Trophoblast cell (in vitro differentiated cells and primary cell): ENCODE measurements at regions not wholly inside any gene's neighbourhood (a gene's known extent, or its start where the extent isn't known, plus 50 kb on each side); places are given as distances from the start of the nearest gene placed in this dataset.
"Not testable (repeated sequence)": the region's sequence is repeated elsewhere in the genome, so short reads cannot be mapped to it uniquely, and the experiment has no call there.

Experiments used
- DNase-seq, 2 donors: peaks; one replicate each; pipeline ENCODE4 v3.0.0-alpha.2; 2016
- H2AFZ ChIP-seq: 2 replicates; pipeline ENCODE4 v1.6.1; 2013; ENCODE audit warnings: low read length, moderate library complexity, mild to moderate bottlenecking; ENCODE audit not compliant: insufficient read depth, poor library complexity
- H2AK5ac ChIP-seq: 2 replicates; pipeline ENCODE4 v1.6.1; 2013; ENCODE audit warnings: mild to moderate bottlenecking, low read length
- H2BK120ac ChIP-seq: 2 replicates; pipeline ENCODE4 v1.6.1; 2013; ENCODE audit warnings: low read length, mild to moderate bottlenecking, moderate library complexity; ENCODE audit not compliant: insufficient read depth, poor library complexity
- H2BK12ac ChIP-seq: 2 replicates; pipeline ENCODE4 v1.6.1; 2013; ENCODE audit warnings: mild to moderate bottlenecking, low read length, moderate library complexity
- H2BK5ac ChIP-seq: 2 replicates; pipeline ENCODE4 v1.6.1; 2013; ENCODE audit warnings: low read length, low read depth, moderate library complexity, mild to moderate bottlenecking; ENCODE audit not compliant: poor library complexity
- H3K14ac ChIP-seq: 2 replicates; pipeline ENCODE4 v1.6.1; 2013; ENCODE audit warnings: mild to moderate bottlenecking, low read length
- H3K18ac ChIP-seq: 2 replicates; pipeline ENCODE4 v1.6.1; 2013; ENCODE audit warnings: mild to moderate bottlenecking, low read length
- H3K23ac ChIP-seq: 2 replicates; pipeline ENCODE4 v1.6.1; 2013; ENCODE audit warnings: low read length
- H3K27ac ChIP-seq: 2 replicates; pipeline ENCODE4 v1.5.1; 2013; ENCODE audit warnings: low read depth, mild to moderate bottlenecking, inconsistent platforms, low read length, moderate library complexity
- H3K27me3 ChIP-seq: 2 replicates; pipeline ENCODE4 v1.6.1; 2013; ENCODE audit warnings: inconsistent platforms, mild to moderate bottlenecking, low read length, moderate library complexity; ENCODE audit not compliant: insufficient read depth
- H3K36me3 ChIP-seq, 2 experiments: 1 replicate in 1 of 2; 2 replicates in 1 of 2; pipeline ENCODE4 v1.6.1; 2013; ENCODE audit warnings: low read length in 2 of 2, mild to moderate bottlenecking in 2 of 2, moderate library complexity in 1 of 2; ENCODE audit not compliant: insufficient read depth in 2 of 2, control insufficient read depth in 1 of 2
- H3K4ac ChIP-seq: 2 replicates; pipeline ENCODE4 v1.6.1; 2013; ENCODE audit warnings: low read depth, mild to moderate bottlenecking, low read length, moderate library complexity
- H3K4me1 ChIP-seq, 2 experiments: 1 replicate in 1 of 2; 2 replicates in 1 of 2; pipeline ENCODE4 v1.6.1; 2013; ENCODE audit warnings: low read length in 2 of 2, mild to moderate bottlenecking in 2 of 2, moderate library complexity in 1 of 2; ENCODE audit not compliant: insufficient read depth in 2 of 2, control insufficient read depth in 1 of 2
- H3K4me2 ChIP-seq: 2 replicates; pipeline ENCODE4 v1.6.1; 2013; ENCODE audit warnings: inconsistent platforms, mild to moderate bottlenecking, low read length, moderate library complexity
- H3K4me3 ChIP-seq: 2 replicates; pipeline ENCODE4 v1.5.1; 2013; ENCODE audit warnings: mild to moderate bottlenecking, low read depth, low read length, inconsistent platforms
- H3K79me1 ChIP-seq: one replicate; pipeline ENCODE4 v1.6.1; 2013; ENCODE audit warnings: low read length
- H3K79me2 ChIP-seq: 2 replicates; pipeline ENCODE4 v1.6.1; 2013; ENCODE audit warnings: low read length, mild to moderate bottlenecking; ENCODE audit not compliant: control insufficient read depth, insufficient read depth, poor library complexity
- H3K9ac ChIP-seq: 2 replicates; pipeline ENCODE4 v1.6.1; 2013; ENCODE audit warnings: mild to moderate bottlenecking, low read length
- H3K9me3 ChIP-seq: 2 replicates; pipeline ENCODE4 v1.6.1; 2013; ENCODE audit warnings: low read depth, mild to moderate bottlenecking, control low read depth, inconsistent platforms, low read length; ENCODE audit not compliant: insufficient read depth
- H4K12ac ChIP-seq: 2 replicates; pipeline ENCODE4 v1.6.1; 2013; ENCODE audit warnings: low read depth, mild to moderate bottlenecking, low read length, moderate library complexity
- H4K8ac ChIP-seq: 2 replicates; pipeline ENCODE4 v1.6.1; 2013; ENCODE audit warnings: low read depth, mild to moderate bottlenecking, low read length, moderate library complexity
- H4K91ac ChIP-seq: one replicate; pipeline ENCODE4 v1.6.1; 2013; ENCODE audit warnings: low read depth, mild to moderate bottlenecking, low read length, moderate library complexity
- WGBS: extraction: QIAGEN DNeasy Blood & Tissue Kit; methylation state at CpG from one replicate; pipeline ENCODE4 v1.1.7; 2013; ENCODE audit warnings: missing lambda C conversion rate; ENCODE audit not compliant: insufficient read length, insufficient coverage; ENCODE audit errors: extremely low coverage; 5-methylcytosine and 5-hydroxymethylcytosine counted together

GRCh38 chr2:4115435-4115834 lies 412.1 kb downstream of the DCDC2C start:
- H3K23ac ChIP-seq, H3K4ac ChIP-seq, H3K4me2 ChIP-seq, H3K14ac ChIP-seq, DNase-seq, H3K18ac ChIP-seq, H2BK120ac ChIP-seq, H4K8ac ChIP-seq, H3K4me1 ChIP-seq, H2BK12ac ChIP-seq, H3K9ac ChIP-seq, H2BK5ac ChIP-seq, H4K91ac ChIP-seq, H3K4me3 ChIP-seq, H3K79me1 ChIP-seq, H3K27me3 ChIP-seq, H2AFZ ChIP-seq, H3K27ac ChIP-seq, H4K12ac ChIP-seq, H3K36me3 ChIP-seq, H2AK5ac ChIP-seq, H3K9me3 ChIP-seq, H3K79me2 ChIP-seq: not testable (repeated sequence)
- WGBS: no CpG with 5 or more reads among the region's 3 CpGs

- no peak overlapping the region for H3K4me2 ChIP-seq
- H3K4me3 ChIP-seq: no peak overlapping the region
- H3K9ac ChIP-seq: no peak overlapping the region
Observed at GRCh38 chr2:4122726-4123125, 419.4 kb downstream of the DCDC2C start.

GRCh38 chr2:4130651-4131050 lies 427.3 kb downstream of the DCDC2C start:
- no peak overlapping the region for H3K14ac ChIP-seq
- no peaks in the 10 kb centered on the region for H3K4me1 ChIP-seq
- H2AFZ ChIP-seq: no peak overlapping the region
- no peak overlapping the region for H4K8ac ChIP-seq
- H2BK5ac ChIP-seq: no peak overlapping the region
- H3K18ac ChIP-seq: no peak overlapping the region
- DNase-seq: no peak
- no peak overlapping the region for H4K12ac ChIP-seq
- H2BK12ac ChIP-seq: no peak overlapping the region
- H3K9me3 ChIP-seq: peaks cover 4% of the 10 kb centered on the region
- H3K4ac ChIP-seq: no peak overlapping the region
- WGBS: no CpG with 5 or more reads among the region's 1 CpG
- no peak overlapping the region for H3K4me3 ChIP-seq
- H3K4me2 ChIP-seq: no peak overlapping the region
- H3K79me1 ChIP-seq: no peaks in the 10 kb centered on the region
- H3K9ac ChIP-seq: no peak overlapping the region
- H4K91ac ChIP-seq: no peak overlapping the region
- H3K27me3 ChIP-seq: no peaks in the 10 kb centered on the region
- no peak overlapping the region for H2BK120ac ChIP-seq
- H3K27ac ChIP-seq: no peak overlapping the region
- H2AK5ac ChIP-seq: no peak overlapping the region
- no peak overlapping the region for H3K23ac ChIP-seq
- H3K79me2 ChIP-seq: no peaks in the 10 kb centered on the region
- no peaks in the 10 kb centered on the region for H3K36me3 ChIP-seq

More at GRCh38 chr2:4122726-4123125, 419.4 kb downstream of the DCDC2C start:
- Histone ChIP-seq H3K27ac (no peak overlapping the region), H3K79me1 (no peaks in the 10 kb centered on the region), H2BK120ac (no peak overlapping the region), H3K4ac (no peak overlapping the region), H4K12ac (no peak overlapping the region), H3K79me2 (no peaks in the 10 kb centered on the region), H3K14ac (no peak overlapping the region), H3K4me1 (no peaks in the 10 kb centered on the region), H3K9me3 (no peaks in the 10 kb centered on the region), H3K36me3 (no peaks in the 10 kb centered on the region), H3K27me3 (no peaks in the 10 kb centered on the region), H2AK5ac (no peak overlapping the region), H4K8ac (no peak overlapping the region), H3K23ac (no peak overlapping the region), H3K18ac (no peak overlapping the region), H4K91ac (no peak overlapping the region), H2AFZ (no peak overlapping the region), H2BK5ac (no peak overlapping the region), H2BK12ac (no peak overlapping the region)
- no peak for DNase-seq
- WGBS: no CpG with 5 or more reads among the region's 1 CpG

GRCh38 chr2:4134551-4135550 lies 431.5 kb downstream of the DCDC2C start:
- no peak overlapping the region for H2AK5ac ChIP-seq
- no peaks in the 10 kb centered on the region for H3K27me3 ChIP-seq
- no peak overlapping the region for H3K23ac ChIP-seq
- H3K14ac ChIP-seq: no peak overlapping the region
- no peak overlapping the region for H2BK12ac ChIP-seq
- H2BK5ac ChIP-seq: no peak overlapping the region
- H3K4me1 ChIP-seq: no peaks in the 10 kb centered on the region
- H3K4me3 ChIP-seq: no peak overlapping the region
- H4K91ac ChIP-seq: no peak overlapping the region
- no peak overlapping the region for H3K18ac ChIP-seq
- no peak overlapping the region for H3K27ac ChIP-seq
- H4K12ac ChIP-seq: no peak overlapping the region
- WGBS: no CpG with 5 or more reads among the region's 8 CpGs
- H3K79me2 ChIP-seq: no peaks in the 10 kb centered on the region
- H2BK120ac ChIP-seq: no peak overlapping the region
- no peaks in the 10 kb centered on the region for H3K79me1 ChIP-seq
- no peak overlapping the region for H2AFZ ChIP-seq
- no peak overlapping the region for H3K9ac ChIP-seq
- H4K8ac ChIP-seq: no peak overlapping the region
- no peak overlapping the region for H3K4ac ChIP-seq
- H3K36me3 ChIP-seq: no peaks in the 10 kb centered on the region
- peaks cover 4% of the 10 kb centered on the region for H3K9me3 ChIP-seq
- DNase-seq: no peak
- H3K4me2 ChIP-seq: no peak overlapping the region
